ENCODE measurements at regions not wholly inside any gene's neighbourhood (a gene's known extent, or its start where the extent isn't known, plus 50 kb on each side); places are given as distances from the start of the nearest gene placed in this dataset.

DNA sequence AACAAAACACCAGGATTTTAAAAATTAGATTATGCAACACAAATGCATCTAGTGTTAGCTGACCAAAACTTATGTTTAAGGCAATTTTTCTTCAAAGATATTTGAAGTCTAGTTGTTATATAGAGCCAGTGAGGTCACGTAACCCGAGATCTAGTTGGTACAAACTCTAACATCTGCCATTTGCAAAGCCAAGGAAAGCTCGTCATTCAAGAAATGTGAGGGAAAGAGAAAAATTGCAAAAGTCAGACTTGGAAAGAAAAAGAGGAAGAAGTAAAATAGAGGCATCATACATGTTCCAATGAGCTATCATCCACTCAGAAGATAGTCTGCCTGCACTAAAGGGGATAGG lies 293.4 kb upstream of the PUM3 start:
- DNase-seq (ENCODE audit: extremely low read depth, insufficient read length), result no peak
- TF ChIP-seq, protein P1, sequence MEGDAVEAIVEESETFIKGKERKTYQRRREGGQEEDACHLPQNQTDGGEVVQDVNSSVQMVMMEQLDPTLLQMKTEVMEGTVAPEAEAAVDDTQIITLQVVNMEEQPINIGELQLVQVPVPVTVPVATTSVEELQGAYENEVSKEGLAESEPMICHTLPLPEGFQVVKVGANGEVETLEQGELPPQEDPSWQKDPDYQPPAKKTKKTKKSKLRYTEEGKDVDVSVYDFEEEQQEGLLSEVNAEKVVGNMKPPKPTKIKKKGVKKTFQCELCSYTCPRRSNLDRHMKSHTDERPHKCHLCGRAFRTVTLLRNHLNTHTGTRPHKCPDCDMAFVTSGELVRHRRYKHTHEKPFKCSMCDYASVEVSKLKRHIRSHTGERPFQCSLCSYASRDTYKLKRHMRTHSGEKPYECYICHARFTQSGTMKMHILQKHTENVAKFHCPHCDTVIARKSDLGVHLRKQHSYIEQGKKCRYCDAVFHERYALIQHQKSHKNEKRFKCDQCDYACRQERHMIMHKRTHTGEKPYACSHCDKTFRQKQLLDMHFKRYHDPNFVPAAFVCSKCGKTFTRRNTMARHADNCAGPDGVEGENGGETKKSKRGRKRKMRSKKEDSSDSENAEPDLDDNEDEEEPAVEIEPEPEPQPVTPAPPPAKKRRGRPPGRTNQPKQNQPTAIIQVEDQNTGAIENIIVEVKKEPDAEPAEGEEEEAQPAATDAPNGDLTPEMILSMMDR (IDR thresholded peaks at IDR 0.05; ENCODE audit: insufficient read depth, low read length, poor library complexity, severe bottlenecking), result no peak
- H3K4me3 ChIP-seq (replicated peaks; ENCODE audit: low read depth, low read length), result no peak overlapping the region

GRCh38 chr9:3136686-3137346 lies 292.9 kb upstream of the PUM3 start:
- DNase-seq (ENCODE audit: extremely low read depth, insufficient read length), result no peak

More for the DNA sequence above, 293.4 kb upstream of the PUM3 start:
- no peaks in the 10 kb centered on the region for H3K27me3 ChIP-seq (replicated peaks; ENCODE audit: control insufficient read depth, insufficient read depth, low read length)
- no peaks in the 10 kb centered on the region for H3K36me3 ChIP-seq (ENCODE audit: control insufficient read depth, insufficient read depth, low read length)

DNA sequence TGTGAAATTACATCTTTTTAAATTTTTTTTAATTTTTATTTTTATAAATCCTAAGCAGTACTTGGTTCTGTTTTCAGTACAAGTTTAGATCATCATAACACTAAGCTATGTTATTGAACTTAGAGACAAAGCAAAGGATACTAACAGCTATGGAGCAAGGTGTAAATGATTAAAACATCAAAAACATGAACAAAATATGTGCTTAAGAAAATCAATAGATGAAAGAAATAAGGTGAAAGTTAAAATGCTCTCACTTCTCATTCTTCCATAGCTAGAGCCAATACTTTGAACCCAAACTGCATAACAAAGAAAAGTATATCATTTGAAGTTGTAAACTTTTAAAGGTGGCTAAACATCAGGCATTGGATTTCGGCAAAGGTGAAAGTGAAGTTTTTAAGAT lies 292.3 kb upstream of the PUM3 start:
- DNase-seq (ENCODE audit: extremely low read depth, insufficient read length), result no peak

More at GRCh38 chr9:3136686-3137346, 292.9 kb upstream of the PUM3 start:
- TF ChIP-seq, protein P1 (IDR thresholded peaks at IDR 0.05; ENCODE audit: insufficient read depth, low read length, poor library complexity, severe bottlenecking), result no peak
- H3K27me3 ChIP-seq (replicated peaks; ENCODE audit: control insufficient read depth, insufficient read depth, low read length), result no peaks in the 10 kb centered on the region
- no peaks in the 10 kb centered on the region for H3K36me3 ChIP-seq (ENCODE audit: control insufficient read depth, insufficient read depth, low read length)
- no peak overlapping the region for H3K4me3 ChIP-seq (replicated peaks; ENCODE audit: low read depth, low read length)

DNA sequence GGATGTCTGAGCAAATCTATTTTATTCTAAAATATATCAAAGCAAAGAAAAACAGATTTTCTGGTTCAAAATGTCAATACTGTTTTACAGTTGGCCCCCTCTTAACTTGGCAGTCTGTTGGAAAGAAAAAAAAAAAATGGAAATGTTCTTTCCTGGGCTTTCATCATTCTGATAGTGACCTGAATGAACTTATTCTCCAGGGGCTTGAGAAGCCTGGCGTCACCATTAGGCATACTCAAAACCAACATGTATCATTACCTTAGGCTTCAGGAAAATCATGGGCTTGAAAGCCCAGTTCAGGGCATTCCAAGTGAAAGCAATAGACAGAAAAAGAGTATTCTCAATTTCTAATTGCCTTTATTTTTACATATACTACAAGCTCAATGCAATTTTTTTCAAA lies 283.7 kb upstream of the PUM3 start:
- Histone ChIP-seq H3K27me3 (replicated peaks; ENCODE audit: control insufficient read depth, insufficient read depth, low read length) (no peaks in the 10 kb centered on the region), H3K4me3 (replicated peaks; ENCODE audit: low read depth, low read length) (no peak overlapping the region), H3K36me3 (ENCODE audit: control insufficient read depth, insufficient read depth, low read length) (no peaks in the 10 kb centered on the region)
- no peak for DNase-seq (ENCODE audit: extremely low read depth, insufficient read length)
- TF ChIP-seq, protein P1 (IDR thresholded peaks at IDR 0.05; ENCODE audit: insufficient read depth, low read length, poor library complexity, severe bottlenecking), result no peak

More for the DNA sequence above, 292.3 kb upstream of the PUM3 start:
- TF ChIP-seq, protein P1 (IDR thresholded peaks at IDR 0.05; ENCODE audit: insufficient read depth, low read length, poor library complexity, severe bottlenecking), result no peak
- H3K36me3 ChIP-seq (ENCODE audit: control insufficient read depth, insufficient read depth, low read length), result no peaks in the 10 kb centered on the region
- H3K4me3 ChIP-seq (replicated peaks; ENCODE audit: low read depth, low read length), result no peak overlapping the region
- H3K27me3 ChIP-seq (replicated peaks; ENCODE audit: control insufficient read depth, insufficient read depth, low read length), result no peaks in the 10 kb centered on the region

DNA sequence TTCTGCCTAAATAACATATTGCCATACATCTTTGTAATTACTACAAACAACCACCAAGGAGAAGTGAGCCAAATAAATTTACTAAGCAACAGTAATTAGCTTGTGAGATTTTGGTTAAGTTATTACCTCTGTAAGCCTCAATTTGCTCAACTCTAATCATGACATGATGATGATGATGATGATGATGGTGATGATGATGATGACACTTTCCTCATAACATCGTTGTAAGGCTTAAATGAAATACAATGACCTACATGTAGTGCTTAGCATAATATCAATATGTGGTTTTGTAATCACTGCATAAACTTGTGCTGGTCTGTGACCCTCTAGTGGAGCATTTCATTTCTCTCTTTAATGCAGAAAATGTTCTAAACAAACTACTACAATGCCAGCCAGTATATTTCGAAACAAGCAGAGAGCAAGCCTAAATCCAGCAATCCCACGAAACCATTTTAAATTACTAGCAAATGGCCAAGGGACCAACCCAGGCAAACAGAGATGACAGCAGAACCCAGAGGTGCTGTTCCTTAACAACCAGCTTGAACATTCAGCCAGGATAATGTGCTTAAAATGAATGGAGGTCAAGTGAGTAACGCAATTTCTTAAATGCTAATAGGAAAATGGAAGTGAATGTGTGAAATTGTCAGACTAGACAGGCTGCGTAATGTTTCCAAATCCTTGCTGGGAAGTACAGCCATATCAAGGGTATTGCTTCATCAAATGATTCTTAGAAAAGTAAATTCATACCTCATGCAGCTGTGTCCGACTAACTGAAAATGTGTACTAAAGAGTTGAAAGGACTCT lies 281.9 kb upstream of the PUM3 start:
- TF ChIP-seq, protein P1 (IDR thresholded peaks at IDR 0.05; ENCODE audit: insufficient read depth, low read length, poor library complexity, severe bottlenecking), result no peak
- DNase-seq (ENCODE audit: extremely low read depth, insufficient read length), result no peak
- no peak overlapping the region for H3K4me3 ChIP-seq (replicated peaks; ENCODE audit: low read depth, low read length)
- H3K27me3 ChIP-seq (replicated peaks; ENCODE audit: control insufficient read depth, insufficient read depth, low read length), result no peaks in the 10 kb centered on the region
- no peaks in the 10 kb centered on the region for H3K36me3 ChIP-seq (ENCODE audit: control insufficient read depth, insufficient read depth, low read length)

Data from GM06990 (cell line).